ENCODE measurements at regions not wholly inside any gene's neighbourhood (a gene's known extent, or its start where the extent isn't known, plus 50 kb on each side); places are given as distances from the start of the nearest gene placed in this dataset.
"Not testable (repeated sequence)": the region's sequence is repeated elsewhere in the genome, so short reads cannot be mapped to it uniquely, and the experiment has no call there.

DNA sequence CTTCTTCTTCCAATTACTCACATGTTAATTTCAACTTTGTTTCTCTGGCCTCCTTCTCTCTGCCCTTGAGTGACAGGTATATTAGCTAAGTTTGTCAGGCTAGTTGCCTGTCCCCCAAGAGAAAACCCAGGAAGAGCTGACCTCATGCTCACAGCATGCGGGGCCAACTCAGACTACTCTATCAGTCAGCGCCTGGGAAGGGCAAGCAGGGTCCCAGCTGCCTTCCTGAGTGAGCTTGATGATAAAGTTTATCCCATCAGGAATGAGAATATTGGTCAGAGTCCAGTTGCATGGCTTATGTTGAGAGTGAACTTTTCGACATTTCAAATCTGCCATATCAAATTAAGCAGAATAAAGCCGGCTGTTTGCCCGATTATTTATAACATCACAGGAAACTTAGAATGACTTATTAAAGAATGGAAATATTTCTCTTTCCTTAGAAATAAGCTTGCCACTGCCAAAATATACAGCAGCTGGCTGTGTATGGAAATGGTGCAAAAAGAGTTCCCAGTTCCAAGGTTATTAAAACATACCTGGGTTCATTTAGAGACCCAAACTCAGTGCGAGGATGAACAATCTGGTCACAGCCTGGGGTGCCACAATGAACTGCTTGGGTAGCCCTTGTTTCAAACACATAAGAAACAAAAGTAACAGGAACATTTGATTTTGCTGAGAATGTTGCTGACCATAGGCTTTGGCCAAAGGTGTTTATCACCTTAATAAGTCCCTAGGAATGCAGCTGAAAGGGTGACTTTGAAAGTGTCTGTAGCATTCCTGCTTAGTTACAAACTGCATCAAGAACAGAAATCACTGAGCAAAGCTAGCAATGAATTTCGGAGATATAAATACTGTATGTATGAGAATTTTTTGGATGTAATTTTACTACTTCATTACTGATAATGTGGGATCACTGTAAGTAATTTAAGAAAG is 1553.8 kb upstream of the FLRT2 start:
- DNase-seq (ENCODE audit: low spot score), result no peak
- Histone ChIP-seq H3K36me3 (no peaks in the 10 kb centered on the region), H3K27ac (no peak overlapping the region), H3K27me3 (replicated peaks; ENCODE audit: insufficient read depth) (no peaks in the 10 kb centered on the region), H3K4me1 (replicated peaks) (peaks cover 3% of the 10 kb centered on the region), H3K4me3 (no peak overlapping the region), H3K9me3 (no peaks in the 10 kb centered on the region)
- intact Hi-C loops (cut with DNase I), result no loop called here
- WGBS, result 30% methylated on average over 7 of the region's 7 CpGs
- TF ChIP-seq, protein P1, sequence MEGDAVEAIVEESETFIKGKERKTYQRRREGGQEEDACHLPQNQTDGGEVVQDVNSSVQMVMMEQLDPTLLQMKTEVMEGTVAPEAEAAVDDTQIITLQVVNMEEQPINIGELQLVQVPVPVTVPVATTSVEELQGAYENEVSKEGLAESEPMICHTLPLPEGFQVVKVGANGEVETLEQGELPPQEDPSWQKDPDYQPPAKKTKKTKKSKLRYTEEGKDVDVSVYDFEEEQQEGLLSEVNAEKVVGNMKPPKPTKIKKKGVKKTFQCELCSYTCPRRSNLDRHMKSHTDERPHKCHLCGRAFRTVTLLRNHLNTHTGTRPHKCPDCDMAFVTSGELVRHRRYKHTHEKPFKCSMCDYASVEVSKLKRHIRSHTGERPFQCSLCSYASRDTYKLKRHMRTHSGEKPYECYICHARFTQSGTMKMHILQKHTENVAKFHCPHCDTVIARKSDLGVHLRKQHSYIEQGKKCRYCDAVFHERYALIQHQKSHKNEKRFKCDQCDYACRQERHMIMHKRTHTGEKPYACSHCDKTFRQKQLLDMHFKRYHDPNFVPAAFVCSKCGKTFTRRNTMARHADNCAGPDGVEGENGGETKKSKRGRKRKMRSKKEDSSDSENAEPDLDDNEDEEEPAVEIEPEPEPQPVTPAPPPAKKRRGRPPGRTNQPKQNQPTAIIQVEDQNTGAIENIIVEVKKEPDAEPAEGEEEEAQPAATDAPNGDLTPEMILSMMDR (IDR thresholded peaks at IDR 0.05), result no peak
- TF ChIP-seq POLR2AphosphoS5 (IDR thresholded peaks at IDR 0.05) (no peak), POLR2A (IDR thresholded peaks at IDR 0.05) (no peak)

DNA sequence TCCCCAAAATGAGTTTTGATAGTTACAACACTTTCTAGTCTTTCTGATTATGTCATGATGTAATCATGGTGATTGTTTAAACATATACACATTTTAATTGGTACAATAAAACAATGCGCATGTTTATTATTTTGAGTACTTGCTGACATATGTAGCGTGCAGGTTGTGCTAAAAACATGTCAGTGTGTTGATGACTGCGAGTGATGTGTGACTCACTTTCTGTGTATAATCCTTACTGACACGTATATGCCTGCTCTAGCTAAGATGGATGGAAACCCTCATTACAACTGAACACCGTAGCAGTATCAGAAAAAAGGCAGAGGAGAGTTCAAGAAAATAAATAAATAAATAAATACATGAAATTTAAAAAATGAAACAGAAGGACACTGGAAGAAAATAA is 1552.4 kb upstream of the FLRT2 start:
- no peak overlapping the region for H3K4me3 ChIP-seq
- 95% methylated on average over 5 of the region's 5 CpGs for WGBS
- no peaks in the 10 kb centered on the region for H3K9me3 ChIP-seq
- no peaks in the 10 kb centered on the region for H3K36me3 ChIP-seq
- H3K27ac ChIP-seq, result no peak overlapping the region
- intact Hi-C loops (cut with DNase I), result no loop called here
- H3K4me1 ChIP-seq (replicated peaks), result peaks cover 3% of the 10 kb centered on the region
- DNase-seq (ENCODE audit: low spot score), result no peak
- H3K27me3 ChIP-seq (replicated peaks; ENCODE audit: insufficient read depth), result no peaks in the 10 kb centered on the region
- no peak for TF ChIP-seq POLR2AphosphoS5 (IDR thresholded peaks at IDR 0.05)
- TF ChIP-seq, protein P1 (IDR thresholded peaks at IDR 0.05), result no peak
- no peak for TF ChIP-seq POLR2A (IDR thresholded peaks at IDR 0.05)

DNA sequence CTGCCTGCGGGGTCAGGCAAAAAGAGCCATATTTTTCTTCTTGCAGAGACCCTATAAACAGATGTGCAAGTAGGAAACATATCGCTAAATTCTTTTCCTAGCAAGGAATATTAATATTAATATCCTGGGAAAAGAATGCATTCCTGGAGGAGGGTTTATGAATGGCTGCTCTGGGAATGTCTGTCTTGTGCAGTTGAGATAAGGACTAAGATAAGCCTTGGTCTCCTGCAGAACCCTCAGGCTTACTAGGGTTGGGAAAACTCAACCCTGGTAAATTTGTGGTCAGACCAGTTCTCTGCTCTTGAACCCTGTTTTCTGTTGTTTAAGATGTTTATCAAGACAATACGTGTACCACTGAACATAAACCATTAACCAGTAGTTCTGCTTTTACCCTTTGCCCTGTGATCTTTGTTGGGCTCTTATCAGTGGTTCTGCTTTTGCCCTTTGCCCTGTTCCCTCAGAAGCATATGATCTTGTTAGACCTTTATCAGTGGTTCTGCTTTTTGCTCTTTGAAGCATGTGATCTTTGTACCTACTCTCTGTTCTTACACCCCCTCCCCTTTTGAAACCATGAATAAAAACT is 1548.2 kb upstream of the FLRT2 start:
- WGBS, result 85% methylated on average over 3 of the region's 3 CpGs
- H3K36me3 ChIP-seq; DNase-seq (ENCODE audit: low spot score); H3K9me3 ChIP-seq; H3K27me3 ChIP-seq (replicated peaks; ENCODE audit: insufficient read depth); H3K27ac ChIP-seq; intact Hi-C loops (cut with DNase I); H3K4me1 ChIP-seq (replicated peaks); H3K4me3 ChIP-seq: not testable (repeated sequence)

DNA sequence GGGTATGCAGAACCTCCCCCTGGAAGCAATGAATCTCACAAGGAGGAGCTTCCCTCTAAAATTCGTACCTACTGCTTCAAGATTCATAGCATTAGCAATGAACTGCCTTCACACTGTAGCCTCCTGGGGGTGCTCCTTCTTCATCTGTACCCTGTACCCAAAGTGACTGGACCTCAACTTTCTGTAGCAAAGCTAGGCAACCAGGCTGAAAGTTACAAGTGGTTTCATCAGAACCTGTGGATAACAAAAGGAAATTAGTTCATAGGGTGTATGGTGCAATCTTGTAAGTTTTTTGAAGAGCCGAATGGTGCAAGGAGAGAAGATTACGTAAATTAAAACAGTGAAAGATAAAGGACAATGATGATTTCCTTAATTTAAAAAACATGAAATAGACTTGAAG is 1541.7 kb upstream of the FLRT2 start:
- 86% methylated on average over 3 of the region's 3 CpGs for WGBS
- H3K27ac ChIP-seq, result no peak overlapping the region
- H3K4me1 ChIP-seq (replicated peaks), result no peaks in the 10 kb centered on the region
- H3K36me3 ChIP-seq, result no peaks in the 10 kb centered on the region
- no peak for DNase-seq (ENCODE audit: low spot score)
- H3K27me3 ChIP-seq (replicated peaks; ENCODE audit: insufficient read depth), result no peaks in the 10 kb centered on the region
- H3K4me3 ChIP-seq, result no peak overlapping the region
- no peaks in the 10 kb centered on the region for H3K9me3 ChIP-seq
- no peak for TF ChIP-seq POLR2A (IDR thresholded peaks at IDR 0.05)
- TF ChIP-seq, protein P1 (IDR thresholded peaks at IDR 0.05), result no peak
- TF ChIP-seq POLR2AphosphoS5 (IDR thresholded peaks at IDR 0.05), result no peak
- intact Hi-C loops (cut with DNase I), result no loop called here

DNA sequence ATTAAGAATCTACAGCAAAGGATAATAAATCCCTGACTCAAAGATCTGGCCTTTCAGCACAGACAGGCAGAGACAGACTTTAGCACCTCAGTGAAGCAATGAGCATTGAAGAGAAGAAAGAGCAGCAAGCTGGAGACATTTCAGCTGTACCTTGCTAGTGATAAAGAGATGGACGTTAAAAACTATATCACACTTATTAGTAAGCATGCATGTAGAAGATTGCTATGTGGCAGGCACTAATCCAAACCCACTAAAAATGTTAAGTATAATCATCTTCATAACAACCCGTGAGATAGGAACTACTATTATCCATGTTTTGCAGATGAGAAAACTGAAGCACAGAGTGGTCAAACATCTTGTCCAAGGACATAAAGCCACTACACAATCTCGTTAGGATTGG is 1538.3 kb upstream of the FLRT2 start:
- Histone ChIP-seq H3K27me3 (replicated peaks; ENCODE audit: insufficient read depth) (no peaks in the 10 kb centered on the region), H3K27ac (no peak overlapping the region), H3K4me3 (no peak overlapping the region), H3K36me3 (no peaks in the 10 kb centered on the region), H3K4me1 (replicated peaks) (no peaks in the 10 kb centered on the region), H3K9me3 (no peaks in the 10 kb centered on the region)
- no peak for DNase-seq (ENCODE audit: low spot score)
- TF ChIP-seq POLR2A (IDR thresholded peaks at IDR 0.05), result no peak
- no peak for TF ChIP-seq POLR2AphosphoS5 (IDR thresholded peaks at IDR 0.05)
- WGBS, result 90% methylated on average over 3 of the region's 3 CpGs
- intact Hi-C loops (cut with DNase I), result no loop called here

All from prostate gland (tissue), 2 donors.